PC-9 (cell line): ENCODE measurements at regions not wholly inside any gene's neighbourhood (a gene's known extent, or its start where the extent isn't known, plus 50 kb on each side); places are given as distances from the start of the nearest gene placed in this dataset.

Experiments used
- EZH2 ChIP-seq: fragments of 200-600 bp; sonication (generic); IDR thresholded peaks from 2 replicates; pipeline ENCODE4 v1.8.0; 2017; ENCODE audit warnings: antibody characterized with exemption, low read depth
- TF ChIP-seq, protein P1 (sequence below): fragments of 200-600 bp; sonication (generic); conservative IDR thresholded peaks from 2 replicates; pipeline ENCODE4 v1.6.1; 2017; ENCODE audit warnings: mixed run types, antibody characterized with exemption, mild to moderate bottlenecking, moderate library complexity

DNA sequence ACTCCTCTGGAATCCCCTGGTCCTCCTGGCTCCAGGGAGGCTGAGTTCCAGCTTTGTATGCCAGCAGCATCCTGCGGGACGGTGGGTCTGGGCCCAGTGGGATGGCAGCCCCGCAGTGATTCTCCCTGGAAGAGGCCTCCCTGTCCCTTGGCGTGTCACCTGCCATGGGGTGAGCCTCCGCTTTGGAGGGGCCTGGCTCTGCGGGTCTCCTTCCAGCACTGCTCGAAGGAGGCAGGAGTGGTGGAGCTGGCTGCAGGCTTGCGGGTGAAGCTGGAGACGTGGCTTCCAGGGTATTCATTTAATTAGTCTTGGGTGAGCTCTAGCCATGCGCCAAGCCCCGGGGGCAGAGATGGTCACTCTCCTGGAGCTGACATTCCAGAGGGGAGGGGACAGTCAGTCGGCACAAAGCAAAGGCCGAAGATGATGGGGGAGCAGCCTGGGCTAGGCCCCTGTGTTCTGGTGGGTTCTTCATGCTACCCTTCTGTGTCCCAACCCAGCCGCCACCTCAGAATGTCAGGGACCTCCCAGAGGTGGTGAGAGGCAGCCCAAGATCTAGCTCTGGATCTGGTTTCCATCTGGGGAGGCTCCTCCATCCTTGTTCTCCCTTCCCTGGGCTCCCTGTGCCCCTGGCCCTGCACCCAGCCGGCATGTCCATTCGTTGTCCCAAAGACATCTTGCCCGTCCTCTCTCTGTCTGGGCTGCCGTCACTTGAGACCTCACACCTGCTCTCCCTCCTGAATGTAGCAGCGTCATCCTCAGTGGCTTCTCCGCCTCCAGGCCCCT, 1332.5 kb downstream of the BRD1 start:
- TF ChIP-seq, protein P1, sequence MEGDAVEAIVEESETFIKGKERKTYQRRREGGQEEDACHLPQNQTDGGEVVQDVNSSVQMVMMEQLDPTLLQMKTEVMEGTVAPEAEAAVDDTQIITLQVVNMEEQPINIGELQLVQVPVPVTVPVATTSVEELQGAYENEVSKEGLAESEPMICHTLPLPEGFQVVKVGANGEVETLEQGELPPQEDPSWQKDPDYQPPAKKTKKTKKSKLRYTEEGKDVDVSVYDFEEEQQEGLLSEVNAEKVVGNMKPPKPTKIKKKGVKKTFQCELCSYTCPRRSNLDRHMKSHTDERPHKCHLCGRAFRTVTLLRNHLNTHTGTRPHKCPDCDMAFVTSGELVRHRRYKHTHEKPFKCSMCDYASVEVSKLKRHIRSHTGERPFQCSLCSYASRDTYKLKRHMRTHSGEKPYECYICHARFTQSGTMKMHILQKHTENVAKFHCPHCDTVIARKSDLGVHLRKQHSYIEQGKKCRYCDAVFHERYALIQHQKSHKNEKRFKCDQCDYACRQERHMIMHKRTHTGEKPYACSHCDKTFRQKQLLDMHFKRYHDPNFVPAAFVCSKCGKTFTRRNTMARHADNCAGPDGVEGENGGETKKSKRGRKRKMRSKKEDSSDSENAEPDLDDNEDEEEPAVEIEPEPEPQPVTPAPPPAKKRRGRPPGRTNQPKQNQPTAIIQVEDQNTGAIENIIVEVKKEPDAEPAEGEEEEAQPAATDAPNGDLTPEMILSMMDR: no peak
- no peak for TF ChIP-seq EZH2
